Colonic mucosa (tissue), 4 donors: ENCODE measurements at regions not wholly inside any gene's neighbourhood (a gene's known extent, or its start where the extent isn't known, plus 50 kb on each side); places are given as distances from the start of the nearest gene placed in this dataset.
"Not testable (repeated sequence)": the region's sequence is repeated elsewhere in the genome, so short reads cannot be mapped to it uniquely, and the experiment has no call there.

Experiments
- DNase-seq: peaks from one replicate; pipeline ENCODE4 v3.0.0-alpha.2; 2020
- H3K27ac ChIP-seq: fragments of 200-600 bp; one replicate; pipeline ENCODE4 v1.8.0; 2021
- H3K27me3 ChIP-seq: fragments of 200-600 bp; one replicate; pipeline ENCODE4 v1.8.0; 2021
- H3K36me3 ChIP-seq: fragments of 200-600 bp; one replicate; pipeline ENCODE4 v1.8.0; 2021
- H3K4me1 ChIP-seq: fragments of 200-600 bp; one replicate; pipeline ENCODE4 v1.8.0; 2021; ENCODE audit warnings: mild to moderate bottlenecking
- H3K4me3 ChIP-seq: fragments of 200-600 bp; one replicate; pipeline ENCODE4 v1.8.0; 2021
- H3K9ac ChIP-seq, 2 donors: one replicate each; pipeline ENCODE4 v1.7.0; 2013; ENCODE audit warnings: control low read depth in 2 of 2, low read depth in 2 of 2, low read length in 2 of 2
- H3K9me3 ChIP-seq: fragments of 200-600 bp; one replicate; pipeline ENCODE4 v1.8.0; 2021
- CTCF ChIP-seq: fragments of 200-600 bp; IDR thresholded peaks from one replicate; pipeline ENCODE4 v1.8.0; 2022; ENCODE audit warnings: antibody characterized with exemption, mild to moderate bottlenecking
- intact Hi-C: fragments of 100-400 bp; cut with DNase I; formaldehyde crosslinking; loops from one replicate; pipeline ENCODE4 v1.14.1; 2022
- donor health status: healthy.
- donor health status: DM: no; HTN: no; CAD: no.
- donor health status: DM: no; HTN: no; CAD: no.

GRCh38 chrX:7620560-7620959 is 222.4 kb upstream of the VCX start:
- no peaks in the 10 kb centered on the region for H3K4me1 ChIP-seq
- TF ChIP-seq CTCF, result no peak
- intact Hi-C loops, result no loop called here
- H3K9me3 ChIP-seq, result no peaks in the 10 kb centered on the region
- H3K36me3 ChIP-seq, result no peaks in the 10 kb centered on the region
- no peaks in the 10 kb centered on the region for H3K27me3 ChIP-seq
- H3K27ac ChIP-seq, result no peak overlapping the region
- H3K9ac ChIP-seq, result no peak overlapping the region
- H3K4me3 ChIP-seq, result no peak overlapping the region
- no peak for DNase-seq

GRCh38 chrX:7617994-7618393 is 225.0 kb upstream of the VCX start:
- no peak for TF ChIP-seq CTCF
- no peak overlapping the region for H3K27ac ChIP-seq
- no peaks in the 10 kb centered on the region for H3K27me3 ChIP-seq
- no peaks in the 10 kb centered on the region for H3K36me3 ChIP-seq
- intact Hi-C loops, result no loop called here
- no peaks in the 10 kb centered on the region for H3K9me3 ChIP-seq
- H3K9ac ChIP-seq, result no peak overlapping the region
- H3K4me1 ChIP-seq, result no peaks in the 10 kb centered on the region
- no peak for DNase-seq
- no peak overlapping the region for H3K4me3 ChIP-seq

GRCh38 chrX:7614616-7615015 is 228.4 kb upstream of the VCX start:
- no peaks in the 10 kb centered on the region for H3K27me3 ChIP-seq
- no peak for DNase-seq
- H3K27ac ChIP-seq, result no peak overlapping the region
- H3K36me3 ChIP-seq, result no peaks in the 10 kb centered on the region
- intact Hi-C loops, result no loop called here
- no peaks in the 10 kb centered on the region for H3K9me3 ChIP-seq
- H3K4me1 ChIP-seq, result no peaks in the 10 kb centered on the region
- no peak overlapping the region for H3K4me3 ChIP-seq
- no peak overlapping the region for H3K9ac ChIP-seq
- no peak for TF ChIP-seq CTCF

GRCh38 chrX:7608625-7609024 is 234.3 kb upstream of the VCX start:
- H3K36me3 ChIP-seq, H3K9me3 ChIP-seq, H3K27ac ChIP-seq, intact Hi-C loops, DNase-seq, H3K9ac ChIP-seq, H3K4me1 ChIP-seq, H3K4me3 ChIP-seq, H3K27me3 ChIP-seq: not testable (repeated sequence)

GRCh38 chrX:7606039-7606652 is 236.8 kb upstream of the VCX start:
- intact Hi-C loops, result no loop called here
- Histone ChIP-seq H3K9ac (no peak overlapping the region), H3K27ac (no peak overlapping the region), H3K27me3 (no peaks in the 10 kb centered on the region), H3K9me3 (no peaks in the 10 kb centered on the region), H3K4me1 (no peaks in the 10 kb centered on the region), H3K36me3 (no peaks in the 10 kb centered on the region), H3K4me3 (no peak overlapping the region)
- DNase-seq, result no peak
- no peak for TF ChIP-seq CTCF

- no peak overlapping the region for H3K27ac ChIP-seq
- H3K4me3 ChIP-seq, result no peak overlapping the region
- H3K27me3 ChIP-seq, result no peaks in the 10 kb centered on the region
- no peaks in the 10 kb centered on the region for H3K36me3 ChIP-seq
- TF ChIP-seq CTCF, result no peak
- no peaks in the 10 kb centered on the region for H3K4me1 ChIP-seq
- H3K9me3 ChIP-seq, result no peaks in the 10 kb centered on the region
- DNase-seq, result no peak
- intact Hi-C loops, result no loop called here
- H3K9ac ChIP-seq, result no peak overlapping the region
These were observed 239.6 kb upstream of the VCX start for GRCh38 chrX:7603387-7603786.
